Hindlimb muscle (tissue), 1 donor: ENCODE measurements at regions not wholly inside any gene's neighbourhood (a gene's known extent, or its start where the extent isn't known, plus 50 kb on each side); places are given as distances from the start of the nearest gene placed in this dataset.
"Not testable (repeated sequence)": the region's sequence is repeated elsewhere in the genome, so short reads cannot be mapped to it uniquely, and the experiment has no call there.

Experiments
- DNase-seq: peaks from one replicate; pipeline ENCODE4 v3.0.0-alpha.2; 2013

GRCh38 chr4:85018983-85019382 lies 52.5 kb upstream of the WDFY3 start:
- no peak for DNase-seq

GRCh38 chr4:85019411-85019810 lies 52.9 kb upstream of the WDFY3 start:
- no peak for DNase-seq

- DNase-seq = no peak
Measured at GRCh38 chr4:85024671-85025070, 58.2 kb upstream of the WDFY3 start.

- no peak for DNase-seq
Measured at GRCh38 chr4:85028910-85029309, 62.4 kb upstream of the WDFY3 start.

- DNase-seq = no peak
Measured at GRCh38 chr4:85029453-85029852, 63.0 kb upstream of the WDFY3 start.

GRCh38 chr4:85030156-85030555 lies 63.7 kb upstream of the WDFY3 start:
- no peak for DNase-seq

GRCh38 chr4:85033838-85034237 lies 67.3 kb upstream of the WDFY3 start:
- not testable (repeated sequence) for DNase-seq

GRCh38 chr4:85039526-85039925 lies 73.0 kb upstream of the WDFY3 start:
- DNase-seq = no peak

- DNase-seq = not testable (repeated sequence)
Measured at GRCh38 chr4:85043812-85044496, 77.5 kb upstream of the WDFY3 start.

- no peak for DNase-seq
Measured at GRCh38 chr4:85050736-85051135, 84.2 kb upstream of the WDFY3 start.

- no peak for DNase-seq
Measured at GRCh38 chr4:85051526-85051925, 85.0 kb upstream of the WDFY3 start.

GRCh38 chr4:85054925-85055324 lies 88.4 kb upstream of the WDFY3 start:
- not testable (repeated sequence) for DNase-seq

- no peak for DNase-seq
Measured at GRCh38 chr4:85058551-85058950, 92.1 kb upstream of the WDFY3 start.

- DNase-seq = no peak
Measured at GRCh38 chr4:85061974-85062373, 95.5 kb upstream of the WDFY3 start.

GRCh38 chr4:85062466-85062865 lies 96.0 kb upstream of the WDFY3 start:
- no peak for DNase-seq

GRCh38 chr4:85067342-85067741 lies 100.9 kb upstream of the WDFY3 start:
- DNase-seq = no peak

GRCh38 chr4:85078016-85078415 lies 111.5 kb upstream of the WDFY3 start:
- DNase-seq = no peak

- no peak for DNase-seq
Measured at GRCh38 chr4:85081196-85081595, 114.7 kb upstream of the WDFY3 start.

GRCh38 chr4:85084371-85085094 lies 118.0 kb upstream of the WDFY3 start:
- DNase-seq = peak; percentile 66

GRCh38 chr4:85086721-85087120 lies 120.2 kb upstream of the WDFY3 start:
- DNase-seq = no peak

GRCh38 chr4:85092536-85092935 lies 126.0 kb upstream of the WDFY3 start:
- no peak for DNase-seq

GRCh38 chr4:85092943-85093342 lies 126.5 kb upstream of the WDFY3 start:
- no peak for DNase-seq

- DNase-seq = no peak
Measured at GRCh38 chr4:85094735-85095134, 128.2 kb upstream of the WDFY3 start.

- DNase-seq = no peak
Measured at GRCh38 chr4:85102606-85103005, 136.1 kb upstream of the WDFY3 start.
